ENCODE measurements at regions not wholly inside any gene's neighbourhood (a gene's known extent, or its start where the extent isn't known, plus 50 kb on each side); places are given as distances from the start of the nearest gene placed in this dataset.

- no peak for TF ChIP-seq CTCF (conservative IDR thresholded peaks at IDR 0.05; ENCODE audit: low read depth)
- no peak overlapping the region for H3K27ac ChIP-seq
- POLR2A ChIA-PET (ENCODE audit: low non-redundant PET): no interaction called here
- DNase-seq (ENCODE audit: low spot score): no peak
- CTCF ChIA-PET: interaction anchor here (0.5 to 1.1 kb wide), 3 partner anchors 413 to 1261 kb away, joined by 3 read pairs; no protein-coding TSS in a partner anchor
Measured at GRCh38 chr1:98055457-98055856, 134.6 kb upstream of the DPYD start.

GRCh38 chr1:98054786-98055185, 134.0 kb upstream of the DPYD start:
- POLR2A ChIA-PET (ENCODE audit: low non-redundant PET): no interaction called here
- CTCF ChIA-PET: interaction anchor here (1.1 kb wide), 1 partner anchor 1093 kb away, joined by 3 read pairs; no protein-coding TSS in a partner anchor

GRCh38 chr1:98054367-98054701, 133.5 kb upstream of the DPYD start:
- peak; percentile 62 for TF ChIP-seq CTCF (conservative IDR thresholded peaks at IDR 0.05; ENCODE audit: low read depth)
- POLR2A ChIA-PET (ENCODE audit: low non-redundant PET): no interaction called here
- peak overlapping the region; percentile 67 for H3K27ac ChIP-seq
- DNase-seq (ENCODE audit: low spot score): no peak
- CTCF ChIA-PET: interaction anchor here (0.7 to 1.1 kb wide), 3 partner anchors 462 to 1093 kb away, joined by 3 read pairs; no protein-coding TSS in a partner anchor

More at GRCh38 chr1:98054786-98055185, 134.0 kb upstream of the DPYD start:
- TF ChIP-seq CTCF (conservative IDR thresholded peaks at IDR 0.05; ENCODE audit: low read depth): no peak
- DNase-seq (ENCODE audit: low spot score): no peak
- H3K27ac ChIP-seq: no peak overlapping the region

GRCh38 chr1:98053471-98054366, 132.9 kb upstream of the DPYD start:
- peak overlapping the region; percentile 67 for H3K27ac ChIP-seq
- peak; percentile 50 for DNase-seq (ENCODE audit: low spot score)
- ChIA-PET POLR2A (ENCODE audit: low non-redundant PET) (no interaction called here), CTCF (interaction anchor here (0.5 to 1.3 kb wide), 8 partner anchors 9 to 1086 kb away, joined by 3 to 6 read pairs (median 4); no protein-coding TSS in a partner anchor)
- TF ChIP-seq CTCF (conservative IDR thresholded peaks at IDR 0.05; ENCODE audit: low read depth): peak; percentile 96

- peak; percentile 36 for DNase-seq (ENCODE audit: low spot score)
- H3K27ac ChIP-seq: no peak overlapping the region
- CTCF ChIA-PET: interaction anchor here (0.5 to 1.1 kb wide), 7 partner anchors 216 to 1493 kb away, joined by 3 to 4 read pairs (median 3); no protein-coding TSS in a partner anchor
- POLR2A ChIA-PET (ENCODE audit: low non-redundant PET): no interaction called here
- TF ChIP-seq CTCF (conservative IDR thresholded peaks at IDR 0.05; ENCODE audit: low read depth): peak; percentile 92
Measured at GRCh38 chr1:98051065-98051675, 130.3 kb upstream of the DPYD start.

- no peak for TF ChIP-seq CTCF (conservative IDR thresholded peaks at IDR 0.05; ENCODE audit: low read depth)
- ChIA-PET CTCF (interaction anchor here (0.7 kb wide), 1 partner anchor 195 kb away, joined by 4 read pairs; no protein-coding TSS in a partner anchor), POLR2A (ENCODE audit: low non-redundant PET) (no interaction called here)
- no peak overlapping the region for H3K27ac ChIP-seq
- DNase-seq (ENCODE audit: low spot score): no peak
Measured at GRCh38 chr1:98049370-98050135, 128.7 kb upstream of the DPYD start.

All from RWPE1 (cell line).